Stimulated activated effector memory CD8-positive, alpha-beta T cell treated with anti-CD3 and anti-CD28 coated beads, Interleukin-12 subunit alpha, Interleukin-12 subunit beta, amount 100 ng/mL, for 72 hours (primary cell): ENCODE measurements at regions not wholly inside any gene's neighbourhood (a gene's known extent, or its start where the extent isn't known, plus 50 kb on each side); places are given as distances from the start of the nearest gene placed in this dataset.
"Not testable (repeated sequence)": the region's sequence is repeated elsewhere in the genome, so short reads cannot be mapped to it uniquely, and the experiment has no call there.

Experiments
- ATAC-seq: fragments of 150-1000 bp; cut with Tn5 transposase; 2 replicates; pipeline ENCODE4 v1.10.0; 2021
- DNase-seq, 2 donors: peaks; one replicate each; pipeline ENCODE4 v3.0.0; 2021 to 2022; ENCODE audit warnings: low spot score in 2 of 2
- H3K27ac Mint-ChIP-seq: one replicate; pipeline ENCODE4 v1.8.0; 2022; ENCODE audit warnings: mild to moderate bottlenecking, mixed read lengths
- H3K36me3 Mint-ChIP-seq: one replicate; pipeline ENCODE4 v1.8.0; 2022; ENCODE audit warnings: mild to moderate bottlenecking, mixed read lengths
- H3K4me1 Mint-ChIP-seq: one replicate; pipeline ENCODE4 v1.8.0; 2022; ENCODE audit warnings: mixed read lengths
- H3K4me3 Mint-ChIP-seq: one replicate; pipeline ENCODE4 v1.8.0; 2022; ENCODE audit warnings: mild to moderate bottlenecking, mixed read lengths
- H3K9me3 Mint-ChIP-seq: one replicate; pipeline ENCODE4 v1.8.0; 2022; ENCODE audit warnings: mixed read lengths

- ATAC-seq, result no peak
- no peak overlapping the region for H3K4me3 Mint-ChIP-seq
- no peaks in the 10 kb centered on the region for H3K4me1 Mint-ChIP-seq
- no peak overlapping the region for H3K27ac Mint-ChIP-seq
- no peaks in the 10 kb centered on the region for H3K36me3 Mint-ChIP-seq
- H3K9me3 Mint-ChIP-seq, result peaks cover 16% of the 10 kb centered on the region
- DNase-seq, result no peak
These were observed 153.7 kb downstream of the ATOH1 start for GRCh38 chr4:93982255-93982654.

- DNase-seq (no peak), ATAC-seq (no peak)
- Mint-ChIP-seq H3K36me3 (no peaks in the 10 kb centered on the region), H3K9me3 (peaks cover 21% of the 10 kb centered on the region), H3K27ac (no peak overlapping the region), H3K4me3 (no peak overlapping the region), H3K4me1 (no peaks in the 10 kb centered on the region)
These were observed 154.6 kb downstream of the ATOH1 start for GRCh38 chr4:93983140-93983539.

GRCh38 chr4:93994175-93994994 is 165.8 kb downstream of the ATOH1 start:
- no peaks in the 10 kb centered on the region for H3K4me1 Mint-ChIP-seq
- no peak overlapping the region for H3K4me3 Mint-ChIP-seq
- no peak overlapping the region for H3K27ac Mint-ChIP-seq
- peaks cover 6% of the 10 kb centered on the region for H3K9me3 Mint-ChIP-seq
- no peak for ATAC-seq
- no peak for DNase-seq
- no peaks in the 10 kb centered on the region for H3K36me3 Mint-ChIP-seq

GRCh38 chr4:93996895-93997294 is 168.3 kb downstream of the ATOH1 start:
- Mint-ChIP-seq H3K4me1 (no peaks in the 10 kb centered on the region), H3K27ac (no peak overlapping the region), H3K4me3 (no peak overlapping the region), H3K9me3 (peaks cover 11% of the 10 kb centered on the region), H3K36me3 (no peaks in the 10 kb centered on the region)
- DNase-seq, result no peak
- no peak for ATAC-seq

GRCh38 chr4:94000559-94000958 is 172.0 kb downstream of the ATOH1 start:
- Mint-ChIP-seq H3K27ac (no peak overlapping the region), H3K4me1 (no peaks in the 10 kb centered on the region), H3K9me3 (peaks cover 11% of the 10 kb centered on the region), H3K36me3 (no peaks in the 10 kb centered on the region), H3K4me3 (no peak overlapping the region)
- no peak for ATAC-seq
- DNase-seq, result no peak

- no peak for ATAC-seq
These were observed 178.4 kb downstream of the ATOH1 start for GRCh38 chr4:94006932-94007331.

GRCh38 chr4:94011190-94011589 is 182.6 kb downstream of the ATOH1 start:
- Mint-ChIP-seq H3K4me3 (no peak overlapping the region), H3K9me3 (peaks cover 3% of the 10 kb centered on the region), H3K36me3 (no peaks in the 10 kb centered on the region), H3K4me1 (no peaks in the 10 kb centered on the region), H3K27ac (no peak overlapping the region)
- no peak for DNase-seq
- ATAC-seq, result no peak

More at GRCh38 chr4:94006932-94007331, 178.4 kb downstream of the ATOH1 start:
- H3K27ac Mint-ChIP-seq, result no peak overlapping the region
- no peak for DNase-seq
- H3K4me1 Mint-ChIP-seq, result no peaks in the 10 kb centered on the region
- no peaks in the 10 kb centered on the region for H3K36me3 Mint-ChIP-seq
- H3K9me3 Mint-ChIP-seq, result peaks cover 3% of the 10 kb centered on the region
- no peak overlapping the region for H3K4me3 Mint-ChIP-seq

GRCh38 chr4:94014484-94015136 is 186.1 kb downstream of the ATOH1 start:
- Mint-ChIP-seq H3K9me3 (peaks cover 7% of the 10 kb centered on the region), H3K4me1 (no peaks in the 10 kb centered on the region), H3K36me3 (no peaks in the 10 kb centered on the region), H3K4me3 (no peak overlapping the region), H3K27ac (no peak overlapping the region)
- DNase-seq, result no peak
- ATAC-seq, result no peak

GRCh38 chr4:94015956-94016355 is 187.4 kb downstream of the ATOH1 start:
- peaks cover 7% of the 10 kb centered on the region for H3K9me3 Mint-ChIP-seq

GRCh38 chr4:94032754-94033153 is 174.9 kb upstream of the SMARCAD1 start:
- ATAC-seq, result peak; percentile 16
- Mint-ChIP-seq H3K4me1 (no peaks in the 10 kb centered on the region), H3K27ac (no peak overlapping the region), H3K9me3 (peaks cover 4% of the 10 kb centered on the region), H3K36me3 (no peaks in the 10 kb centered on the region), H3K4me3 (no peak overlapping the region)
- no peak for DNase-seq

More at GRCh38 chr4:94015956-94016355, 187.4 kb downstream of the ATOH1 start:
- ATAC-seq (no peak), DNase-seq (no peak)
- Mint-ChIP-seq H3K4me1 (no peaks in the 10 kb centered on the region), H3K27ac (no peak overlapping the region), H3K36me3 (no peaks in the 10 kb centered on the region), H3K4me3 (no peak overlapping the region)

- ATAC-seq, result no peak
- H3K27ac Mint-ChIP-seq, result no peak overlapping the region
- no peaks in the 10 kb centered on the region for H3K4me1 Mint-ChIP-seq
- no peak overlapping the region for H3K4me3 Mint-ChIP-seq
- no peaks in the 10 kb centered on the region for H3K9me3 Mint-ChIP-seq
- no peaks in the 10 kb centered on the region for H3K36me3 Mint-ChIP-seq
- DNase-seq, result no peak
These were observed 170.7 kb upstream of the SMARCAD1 start for GRCh38 chr4:94036964-94037363.

GRCh38 chr4:94038195-94038594 is 169.5 kb upstream of the SMARCAD1 start:
- ATAC-seq (no peak), DNase-seq (no peak)
- H3K36me3 Mint-ChIP-seq, result no peaks in the 10 kb centered on the region
- H3K27ac Mint-ChIP-seq, result no peak overlapping the region
- H3K4me1 Mint-ChIP-seq, result no peaks in the 10 kb centered on the region
- no peak overlapping the region for H3K4me3 Mint-ChIP-seq
- peaks cover under 1% of the 10 kb centered on the region for H3K9me3 Mint-ChIP-seq

GRCh38 chr4:94039226-94039625 is 168.4 kb upstream of the SMARCAD1 start:
- Mint-ChIP-seq H3K9me3 (peaks cover 5% of the 10 kb centered on the region), H3K4me3 (no peak overlapping the region), H3K36me3 (no peaks in the 10 kb centered on the region), H3K4me1 (no peaks in the 10 kb centered on the region), H3K27ac (no peak overlapping the region)
- no peak for ATAC-seq
- DNase-seq, result no peak

- H3K36me3 Mint-ChIP-seq, H3K9me3 Mint-ChIP-seq, DNase-seq, H3K4me1 Mint-ChIP-seq, H3K4me3 Mint-ChIP-seq, H3K27ac Mint-ChIP-seq, ATAC-seq: not testable (repeated sequence)
These were observed 163.2 kb upstream of the SMARCAD1 start for GRCh38 chr4:94044471-94044870.

- Mint-ChIP-seq H3K9me3 (peaks cover 4% of the 10 kb centered on the region), H3K36me3 (no peaks in the 10 kb centered on the region), H3K4me1 (no peaks in the 10 kb centered on the region), H3K27ac (no peak overlapping the region), H3K4me3 (no peak overlapping the region)
- ATAC-seq (no peak), DNase-seq (no peak)
These were observed 144.6 kb upstream of the SMARCAD1 start for GRCh38 chr4:94063084-94063483.
